ENCODE measurements at regions not wholly inside any gene's neighbourhood (a gene's known extent, or its start where the extent isn't known, plus 50 kb on each side); places are given as distances from the start of the nearest gene placed in this dataset.

DNA sequence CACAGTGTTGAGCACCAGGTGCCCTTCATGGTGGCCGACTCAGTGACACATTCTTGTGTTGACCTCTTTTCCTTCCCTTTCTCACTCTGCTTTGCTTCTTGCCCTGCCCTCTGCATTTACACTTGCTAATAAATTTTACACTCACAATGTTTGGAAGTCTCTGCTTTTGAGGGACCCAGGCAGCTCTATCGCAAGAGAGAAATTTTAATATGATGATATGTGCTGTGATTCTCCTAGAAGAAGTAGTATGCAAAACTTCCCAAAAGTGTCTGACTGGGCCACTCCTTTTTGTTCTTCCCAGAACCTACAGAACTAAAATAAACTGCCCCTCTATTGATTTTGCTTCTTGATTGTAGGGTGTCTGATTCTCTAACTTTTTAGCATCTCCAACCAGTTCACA is 135.0 kb downstream of the IRS1 start:
- Histone ChIP-seq H3K36me3 (no peaks in the 10 kb centered on the region), H3K9me3 (no peaks in the 10 kb centered on the region), H3K4me1 (peaks cover 0 to 23% (median 2%) of the 10 kb centered on the region in 4 donors), H3K4me3 (no peak overlapping the region), H3K27ac (no peak overlapping the region), H3K27me3 (no peaks in the 10 kb centered on the region)
- ATAC-seq (no peak), DNase-seq (no peak)
- TF ChIP-seq POLR2A (IDR thresholded peaks at IDR 0.05), result no peak
- TF ChIP-seq, protein P1, sequence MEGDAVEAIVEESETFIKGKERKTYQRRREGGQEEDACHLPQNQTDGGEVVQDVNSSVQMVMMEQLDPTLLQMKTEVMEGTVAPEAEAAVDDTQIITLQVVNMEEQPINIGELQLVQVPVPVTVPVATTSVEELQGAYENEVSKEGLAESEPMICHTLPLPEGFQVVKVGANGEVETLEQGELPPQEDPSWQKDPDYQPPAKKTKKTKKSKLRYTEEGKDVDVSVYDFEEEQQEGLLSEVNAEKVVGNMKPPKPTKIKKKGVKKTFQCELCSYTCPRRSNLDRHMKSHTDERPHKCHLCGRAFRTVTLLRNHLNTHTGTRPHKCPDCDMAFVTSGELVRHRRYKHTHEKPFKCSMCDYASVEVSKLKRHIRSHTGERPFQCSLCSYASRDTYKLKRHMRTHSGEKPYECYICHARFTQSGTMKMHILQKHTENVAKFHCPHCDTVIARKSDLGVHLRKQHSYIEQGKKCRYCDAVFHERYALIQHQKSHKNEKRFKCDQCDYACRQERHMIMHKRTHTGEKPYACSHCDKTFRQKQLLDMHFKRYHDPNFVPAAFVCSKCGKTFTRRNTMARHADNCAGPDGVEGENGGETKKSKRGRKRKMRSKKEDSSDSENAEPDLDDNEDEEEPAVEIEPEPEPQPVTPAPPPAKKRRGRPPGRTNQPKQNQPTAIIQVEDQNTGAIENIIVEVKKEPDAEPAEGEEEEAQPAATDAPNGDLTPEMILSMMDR (IDR thresholded peaks at IDR 0.05), result no peak
- intact Hi-C loops (cut with DNase I), result loop anchor here in 1 of 2 donors (10.0 kb wide), 1 partner anchor 130 kb away; the partner anchor contains the start of gene IRS1
- 78% methylated on average over 2 of the region's 2 CpGs for WGBS (ENCODE audit: insufficient coverage, low coverage, low lambda C conversion rate, missing lambda C conversion rate)

DNA sequence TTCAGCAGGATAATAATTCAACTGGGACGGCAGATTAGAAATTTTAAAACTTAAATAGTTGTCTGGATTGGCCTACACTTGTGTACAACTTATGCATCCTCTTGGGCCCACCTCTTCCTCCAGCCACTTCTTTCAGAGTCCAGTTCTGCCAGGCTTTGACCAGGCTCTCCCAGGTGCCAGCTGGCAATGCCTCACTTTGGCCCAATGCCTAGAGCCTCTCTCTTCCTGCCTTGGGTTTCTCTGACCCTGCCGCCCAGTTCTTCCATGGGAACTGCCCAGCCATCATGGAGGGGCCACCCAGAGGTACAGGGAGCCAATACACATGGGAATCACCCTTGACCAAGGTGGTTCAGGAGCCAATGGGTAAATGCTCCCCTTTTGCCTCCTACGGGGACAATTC is 135.5 kb downstream of the IRS1 start:
- 10% methylated on average over 3 of the region's 3 CpGs for WGBS (ENCODE audit: insufficient coverage, low coverage, low lambda C conversion rate, missing lambda C conversion rate)
- H3K27me3 ChIP-seq, result no peaks in the 10 kb centered on the region
- no peak overlapping the region for H3K4me3 ChIP-seq
- ATAC-seq (peak; percentile 81 to 86 (median 82)), DNase-seq (peak; percentile 78 to 91 (median 91))
- intact Hi-C loops (cut with DNase I), result loop anchor here in 1 of 2 donors (10.0 kb wide), 1 partner anchor 131 kb away; the partner anchor contains the start of gene IRS1
- TF ChIP-seq, protein P1 (IDR thresholded peaks at IDR 0.05), result no peak
- TF ChIP-seq POLR2A (IDR thresholded peaks at IDR 0.05), result no peak
- no peaks in the 10 kb centered on the region for H3K9me3 ChIP-seq
- H3K36me3 ChIP-seq, result no peaks in the 10 kb centered on the region
- peaks cover 0 to 29% (median 2%) of the 10 kb centered on the region in 4 donors for H3K4me1 ChIP-seq
- no peak overlapping the region for H3K27ac ChIP-seq

GRCh38 chr2:226661789-226662545 is 137.7 kb downstream of the IRS1 start:
- H3K36me3 ChIP-seq, result no peaks in the 10 kb centered on the region
- H3K27ac ChIP-seq, result no peak overlapping the region
- peaks cover 0 to 46% (median 9%) of the 10 kb centered on the region in 4 donors for H3K4me1 ChIP-seq
- intact Hi-C loops (cut with DNase I), result loop anchor here in 1 of 2 donors (10.0 kb wide), 1 partner anchor 133 kb away; the partner anchor contains the start of gene IRS1
- 85% methylated on average over 10 of the region's 11 CpGs for WGBS (ENCODE audit: insufficient coverage, low coverage, low lambda C conversion rate, missing lambda C conversion rate)
- H3K9me3 ChIP-seq, result no peaks in the 10 kb centered on the region
- ATAC-seq (no peak), DNase-seq (no peak)
- TF ChIP-seq POLR2A (IDR thresholded peaks at IDR 0.05), result no peak
- TF ChIP-seq, protein P1 (IDR thresholded peaks at IDR 0.05), result no peak
- no peak overlapping the region for H3K4me3 ChIP-seq
- H3K27me3 ChIP-seq, result no peaks in the 10 kb centered on the region

GRCh38 chr2:226660526-226660925 is 139.1 kb downstream of the IRS1 start:
- Histone ChIP-seq H3K36me3 (no peaks in the 10 kb centered on the region), H3K27ac (peak overlapping the region; percentile 52 to 93 (median 56)), H3K27me3 (no peaks in the 10 kb centered on the region), H3K4me1 (peaks cover 0 to 60% (median 13%) of the 10 kb centered on the region in 4 donors), H3K9me3 (no peaks in the 10 kb centered on the region), H3K4me3 (no peak overlapping the region)
- TF ChIP-seq POLR2A (IDR thresholded peaks at IDR 0.05), result peak; percentile 38
- TF ChIP-seq, protein P1 (IDR thresholded peaks at IDR 0.05), result no peak
- ATAC-seq, result peak; percentile 58 to 71 (median 65)
- DNase-seq, result peak in 1 of 3 donors; percentile 73
- 21% methylated on average over 1 of the region's 1 CpG for WGBS (ENCODE audit: insufficient coverage, low coverage, low lambda C conversion rate, missing lambda C conversion rate)
- intact Hi-C loops (cut with DNase I), result loop anchor here in 1 of 2 donors (10.0 kb wide), 1 partner anchor 134 kb away; the partner anchor contains the start of gene IRS1
